Pons (tissue), 1 donor: ENCODE measurements at regions not wholly inside any gene's neighbourhood (a gene's known extent, or its start where the extent isn't known, plus 50 kb on each side); places are given as distances from the start of the nearest gene placed in this dataset.

Source experiments
- DNase-seq: peaks from one replicate; pipeline ENCODE4 v3.0.0-alpha.2; 2016; ENCODE audit warnings: low spot score

- no peak for DNase-seq
These were observed 102.8 kb upstream of the GALNT2 start for GRCh38 chr1:229964281-229964680.

DNA sequence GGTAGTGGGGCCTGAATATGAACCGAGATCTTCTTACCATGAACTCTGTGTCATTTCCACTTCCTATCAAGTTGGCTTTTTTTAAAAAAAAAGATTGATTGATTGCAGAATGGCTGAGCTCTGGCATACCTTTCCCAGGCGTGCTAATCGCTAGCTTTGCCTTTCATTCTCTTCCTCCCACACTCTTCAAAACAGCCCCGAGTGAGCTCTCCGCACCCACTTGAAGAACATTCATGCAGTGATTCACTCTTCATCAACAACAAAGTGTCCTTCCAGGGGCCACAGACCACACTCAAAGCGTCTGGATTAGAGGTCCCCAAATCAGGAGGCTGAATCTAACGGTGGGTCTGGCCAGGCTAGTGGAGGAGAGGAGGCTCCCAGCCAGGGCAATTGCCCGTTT lies 96.3 kb upstream of the GALNT2 start:
- DNase-seq, result no peak

DNA sequence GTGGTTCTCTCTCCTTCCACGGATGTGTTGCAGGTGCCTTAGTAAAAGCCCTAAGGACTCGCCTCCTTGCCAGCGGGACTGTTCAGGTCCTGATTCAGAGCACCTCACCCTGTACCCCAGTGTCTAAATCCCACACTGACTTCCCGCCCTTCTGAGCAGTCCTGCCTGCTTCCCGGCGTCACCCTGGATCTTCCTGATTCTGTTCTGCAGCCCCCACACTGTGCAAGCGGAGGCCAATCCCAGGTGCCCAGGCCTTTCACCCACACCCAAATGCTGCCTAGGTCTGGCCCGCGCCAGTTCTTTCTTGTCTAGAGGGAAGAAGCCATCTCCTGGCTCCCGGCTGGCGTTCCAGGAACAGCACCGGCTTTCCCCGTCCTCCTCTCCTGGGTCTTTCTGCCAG lies 95.9 kb upstream of the GALNT2 start:
- DNase-seq, result no peak

DNA sequence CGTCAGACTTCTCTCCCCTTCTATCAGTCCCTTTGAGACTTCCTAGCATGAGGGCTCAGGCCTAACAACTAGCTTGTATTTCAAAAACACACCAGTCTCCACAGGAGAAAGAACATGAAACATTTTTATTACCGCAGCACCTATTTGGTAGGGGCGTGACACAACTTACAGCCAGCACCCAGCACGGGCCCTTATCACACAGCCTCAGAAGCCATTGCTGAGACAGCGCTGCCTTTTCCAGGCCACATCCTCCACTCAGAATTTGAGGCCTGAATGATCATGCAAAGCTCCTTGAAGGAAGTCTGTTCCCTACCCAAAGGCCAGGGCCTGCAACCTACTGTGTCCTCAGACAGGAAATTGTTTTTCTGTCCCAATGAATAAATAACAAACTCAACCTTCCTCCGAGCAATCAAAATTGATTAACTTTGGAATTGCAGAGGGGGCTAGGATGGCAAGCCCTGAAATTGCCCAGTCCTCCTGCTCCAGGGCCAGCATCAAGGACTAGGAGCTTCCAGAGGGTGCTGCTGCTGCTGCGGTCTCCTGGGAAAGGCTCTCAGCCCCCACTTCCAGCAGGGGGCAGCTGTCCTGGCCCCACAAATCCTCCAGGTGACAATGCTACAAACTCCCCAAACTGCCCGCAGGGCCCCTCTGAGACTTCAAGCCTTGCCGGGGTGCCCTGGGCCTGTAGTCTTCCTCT lies 94.3 kb upstream of the GALNT2 start:
- DNase-seq, result no peak

DNA sequence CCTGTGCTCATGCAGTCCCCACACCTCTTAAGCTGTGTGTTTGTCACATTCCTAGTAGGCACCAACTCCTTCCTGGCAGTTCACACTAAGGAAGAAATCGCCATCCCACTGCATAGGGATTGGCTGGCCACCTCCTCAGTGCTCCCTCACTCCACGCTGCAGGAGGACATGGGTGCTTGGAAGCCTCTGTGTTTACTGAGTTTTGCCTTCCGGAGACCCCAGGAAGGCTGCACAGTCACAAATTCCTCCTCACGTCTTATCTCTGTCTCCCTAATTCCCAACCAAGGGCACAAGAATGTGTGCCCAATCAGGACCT lies 93.8 kb upstream of the GALNT2 start:
- DNase-seq, result no peak

- no peak for DNase-seq
These were observed 92.0 kb upstream of the GALNT2 start for GRCh38 chr1:229975047-229975446.

GRCh38 chr1:229980009-229980408 lies 87.0 kb upstream of the GALNT2 start:
- DNase-seq, result no peak

DNA sequence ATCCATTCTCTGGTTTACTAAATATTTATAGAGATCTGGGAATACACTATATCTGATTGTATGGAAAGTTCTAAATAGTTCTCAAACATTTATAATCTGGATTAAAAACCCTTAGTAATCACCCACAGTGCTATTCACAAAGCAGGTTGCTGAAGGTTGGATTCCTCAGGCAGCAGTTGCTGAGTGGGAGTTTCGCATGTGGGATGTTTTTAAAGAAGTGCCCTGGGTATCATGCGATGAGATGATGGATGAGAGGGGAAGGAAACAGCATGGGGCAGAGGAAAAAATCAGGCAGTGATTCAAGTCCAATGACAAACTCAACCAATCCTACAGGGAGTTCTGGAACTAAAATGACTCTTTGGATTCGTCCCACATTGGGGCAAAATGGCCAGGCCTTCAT lies 85.3 kb upstream of the GALNT2 start:
- DNase-seq, result no peak

GRCh38 chr1:229984310-229984991 lies 82.6 kb upstream of the GALNT2 start:
- peak; percentile 39 for DNase-seq

GRCh38 chr1:229984992-229985612 lies 81.9 kb upstream of the GALNT2 start:
- no peak for DNase-seq

DNA sequence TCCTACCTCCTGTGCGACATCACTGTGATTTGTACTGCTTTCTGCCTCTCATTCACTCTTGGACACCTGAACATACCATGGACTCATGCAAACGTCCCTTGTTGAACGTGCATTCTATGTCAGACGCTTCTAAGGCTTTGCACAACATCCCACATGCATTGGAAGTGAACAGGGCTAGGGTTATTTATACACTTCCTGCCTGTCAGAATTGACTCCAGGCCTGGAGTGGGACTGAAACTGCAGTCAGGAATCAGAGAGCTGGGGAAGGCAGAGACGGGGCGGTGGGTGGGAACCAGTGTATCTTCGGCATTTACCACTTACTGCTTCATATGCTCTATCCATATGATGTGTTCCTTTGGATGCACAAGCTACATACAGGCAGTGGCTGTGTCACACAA lies 81.4 kb upstream of the GALNT2 start:
- peak; percentile 73 for DNase-seq

DNA sequence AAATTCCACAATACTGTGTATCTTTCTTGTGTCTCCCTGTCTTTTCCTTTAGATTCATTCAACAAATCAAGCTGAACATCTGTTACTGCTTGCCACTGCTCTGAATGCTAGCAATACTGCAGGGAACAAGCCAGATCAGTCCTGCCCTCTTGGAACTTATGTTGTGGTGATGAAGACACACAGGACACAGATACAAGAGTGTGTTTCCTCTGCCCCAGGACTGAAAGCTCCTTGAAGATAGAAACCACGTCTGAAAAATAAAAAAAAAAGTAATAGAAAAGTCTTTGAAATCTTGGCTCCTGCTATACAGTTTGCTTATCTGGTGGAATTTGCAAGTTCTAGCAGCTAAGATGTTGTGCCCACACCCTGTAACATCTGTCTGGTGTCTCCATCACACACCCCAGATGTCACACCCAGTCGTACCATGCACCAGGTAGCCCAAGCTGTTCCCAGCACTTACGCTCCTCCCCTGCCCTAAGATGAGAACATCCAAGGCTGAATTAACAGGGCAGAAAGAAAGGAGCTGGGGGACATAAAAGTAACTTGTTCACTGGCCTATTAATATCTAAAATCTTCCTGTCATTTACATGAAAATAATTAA lies 80.2 kb upstream of the GALNT2 start:
- no peak for DNase-seq

GRCh38 chr1:229987953-229988352 lies 79.1 kb upstream of the GALNT2 start:
- no peak for DNase-seq

DNA sequence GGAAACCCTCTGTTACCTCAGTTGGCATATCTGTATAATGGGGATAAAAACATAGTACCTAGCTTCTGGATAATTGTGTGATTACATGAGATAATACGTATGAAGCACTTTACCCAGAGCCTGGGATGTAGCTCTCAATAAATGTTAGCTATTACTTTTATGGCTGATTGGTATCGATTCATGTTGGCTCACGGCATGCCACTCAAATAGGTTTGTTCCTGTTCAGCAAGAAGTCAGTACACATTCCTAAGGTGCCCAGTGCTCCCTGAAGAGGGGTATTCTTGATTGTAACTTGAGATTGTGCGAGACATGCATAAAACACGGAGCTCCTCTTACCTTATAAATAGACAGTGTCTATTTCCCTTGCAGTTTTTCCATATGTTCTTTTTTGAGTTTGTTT lies 78.5 kb upstream of the GALNT2 start:
- DNase-seq, result no peak

- DNase-seq, result peak; percentile 72
These were observed 77.3 kb upstream of the GALNT2 start for GRCh38 chr1:229989591-229990248.

DNA sequence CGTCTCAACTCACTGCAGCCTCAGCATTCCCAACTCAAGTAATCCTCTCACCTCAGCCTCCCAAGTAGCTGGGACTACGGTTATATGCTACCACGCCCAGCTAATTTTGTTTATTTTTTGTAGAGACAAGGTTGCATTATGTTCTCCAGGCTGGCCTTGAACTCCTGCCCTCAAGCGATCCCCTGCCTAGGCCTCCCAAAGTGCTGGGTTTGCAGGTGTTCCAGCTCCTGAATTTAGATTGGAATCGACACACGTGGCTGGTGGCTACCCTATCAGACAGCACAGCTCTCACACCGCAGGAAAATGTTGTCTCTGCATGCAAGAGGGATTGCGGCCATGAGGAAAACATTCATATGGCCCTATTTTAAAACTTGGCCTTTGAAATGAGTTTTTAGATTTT lies 76.7 kb upstream of the GALNT2 start:
- DNase-seq, result no peak

DNA sequence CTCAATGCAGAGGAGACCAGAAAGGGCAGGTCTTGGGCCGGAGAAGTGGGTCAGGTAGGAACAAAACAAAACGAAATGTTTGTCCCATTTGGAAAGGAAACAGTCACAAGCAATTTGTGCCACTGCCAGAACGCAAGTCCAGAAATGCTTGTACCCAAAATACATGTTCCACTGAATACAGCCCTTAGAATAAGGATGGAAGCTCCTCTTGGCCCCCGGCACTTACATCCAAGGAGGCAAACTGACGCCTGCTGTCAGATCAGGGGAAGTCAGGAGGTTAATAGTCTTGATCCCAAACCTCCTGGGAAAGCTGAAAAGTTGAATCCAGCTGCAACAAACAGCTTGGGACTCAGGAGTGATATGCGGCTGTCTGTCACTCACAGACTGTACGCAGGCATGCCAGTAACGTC lies 75.9 kb upstream of the GALNT2 start:
- peak; percentile 43 for DNase-seq

- DNase-seq, result no peak
These were observed 75.2 kb upstream of the GALNT2 start for GRCh38 chr1:229991724-229992333.

- DNase-seq, result no peak
These were observed 74.0 kb upstream of the GALNT2 start for GRCh38 chr1:229993060-229993459.

- no peak for DNase-seq
These were observed 73.1 kb upstream of the GALNT2 start for GRCh38 chr1:229993894-229994293.

DNA sequence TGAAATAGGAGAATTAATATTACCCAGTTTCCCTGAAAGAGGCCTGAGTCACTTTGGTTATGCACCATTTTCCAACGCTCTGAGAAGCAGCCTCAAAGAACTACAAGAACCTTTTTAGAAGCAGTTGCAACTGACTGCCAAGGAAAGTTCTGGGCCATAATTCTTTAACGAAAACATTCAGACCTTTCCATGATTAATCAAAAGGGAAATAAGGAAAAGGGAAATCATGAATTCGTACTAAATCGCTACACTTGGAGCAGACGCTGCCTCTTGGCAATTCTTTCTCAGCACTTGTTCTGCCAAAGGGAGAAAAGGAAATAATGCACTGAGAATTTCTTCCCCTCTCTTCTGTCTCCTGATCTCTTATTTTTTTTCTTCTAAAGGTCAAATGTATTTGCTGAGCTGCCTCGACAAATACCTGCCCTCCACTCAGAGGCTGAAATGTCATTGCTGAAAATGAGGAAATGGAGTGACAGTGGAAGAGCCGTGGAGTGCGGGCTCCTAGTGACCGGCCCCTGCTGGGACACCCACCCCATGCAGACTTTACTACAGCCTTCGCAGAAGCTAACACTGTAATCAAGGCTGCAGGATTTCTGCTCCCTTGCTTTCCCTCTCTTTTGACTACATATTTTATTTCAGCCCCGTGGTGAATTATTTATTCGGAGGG lies 67.9 kb upstream of the GALNT2 start:
- DNase-seq, result peak; percentile 58
